ENCODE measurements at regions not wholly inside any gene's neighbourhood (a gene's known extent, or its start where the extent isn't known, plus 50 kb on each side); places are given as distances from the start of the nearest gene placed in this dataset.

DNA sequence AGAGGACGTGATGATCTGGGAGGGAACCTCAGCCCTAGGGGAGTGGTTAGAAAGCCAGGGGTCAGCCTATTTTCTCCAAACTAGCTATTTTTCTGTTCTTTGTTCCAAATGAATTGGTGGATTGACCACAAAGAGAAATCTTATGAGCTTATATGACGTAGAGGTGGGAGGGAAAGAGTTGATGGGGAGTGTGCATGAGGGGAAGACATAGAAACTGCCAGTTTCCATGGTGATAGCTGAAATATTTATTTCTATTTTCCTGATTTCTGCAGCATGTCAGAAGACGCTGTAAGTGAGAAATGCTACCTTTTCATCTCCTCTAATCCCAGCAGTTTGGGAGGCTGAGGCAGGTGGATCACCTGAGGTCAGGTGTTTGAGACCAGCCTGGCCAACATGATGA lies 51.4 kb upstream of the CISTR start:
- Histone ChIP-seq H3K27me3 (peaks cover 100% of the 10 kb centered on the region), H3K79me2 (ENCODE audit: low read depth) (no peaks in the 10 kb centered on the region), H3K4me1 (no peaks in the 10 kb centered on the region), H3K9ac (no peak overlapping the region), H3K4me2 (no peak overlapping the region), H2AFZ (replicated peaks) (no peak overlapping the region), H3K4me3 (no peak overlapping the region), H3F3A (ENCODE audit: low read depth) (no peaks in the 10 kb centered on the region), H3K36me3 (no peaks in the 10 kb centered on the region), H3K9me3 (ENCODE audit: low read depth) (no peaks in the 10 kb centered on the region), H3K27ac (no peak overlapping the region), H4K20me1 (ENCODE audit: low read depth) (no peaks in the 10 kb centered on the region)
- Mint-ChIP-seq H3K9me3 (no peaks in the 10 kb centered on the region), H3K4me1 (no peaks in the 10 kb centered on the region), H3K36me3 (no peaks in the 10 kb centered on the region), H3K4me3 (no peak overlapping the region), H3K27ac (no peak overlapping the region), H3K27me3 (ENCODE audit: insufficient read depth, low read depth) (peaks cover 13% of the 10 kb centered on the region)
- no peak for DNase-seq (ENCODE audit: low spot score)
- no peak for TF ChIP-seq EZH2phosphoT487 (IDR thresholded peaks at IDR 0.05)
- no peak for TF ChIP-seq CTCF (IDR thresholded peaks at IDR 0.05)
- no peak for TF ChIP-seq EZH2 (IDR thresholded peaks at IDR 0.05)

DNA sequence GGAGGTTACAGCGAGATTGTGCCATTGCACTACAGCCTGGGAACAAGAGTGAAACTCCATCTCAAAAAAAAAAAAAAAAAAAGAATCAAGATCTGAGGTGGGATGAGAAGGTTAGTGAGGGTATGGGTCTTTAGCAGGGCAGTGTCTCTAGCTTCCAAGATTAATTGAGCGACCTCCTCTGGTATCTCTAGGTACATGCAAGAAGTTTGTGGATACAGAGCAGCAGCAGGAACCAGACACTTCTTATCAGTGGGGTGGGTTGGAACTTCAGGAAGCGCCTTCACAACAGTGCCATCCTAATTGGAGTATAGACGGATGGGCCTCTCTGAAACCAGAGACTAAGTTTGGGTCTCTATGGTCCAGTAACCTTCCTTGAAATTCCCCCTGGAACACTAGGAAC lies 51.9 kb upstream of the CISTR start:
- H3K9me3 ChIP-seq (ENCODE audit: low read depth): no peaks in the 10 kb centered on the region
- no peaks in the 10 kb centered on the region for H3F3A ChIP-seq (ENCODE audit: low read depth)
- H3K9ac ChIP-seq: no peak overlapping the region
- no peak overlapping the region for H3K4me3 ChIP-seq
- Mint-ChIP-seq H3K4me1 (no peaks in the 10 kb centered on the region), H3K27me3 (ENCODE audit: insufficient read depth, low read depth) (peaks cover 14% of the 10 kb centered on the region), H3K27ac (no peak overlapping the region), H3K9me3 (no peaks in the 10 kb centered on the region), H3K36me3 (no peaks in the 10 kb centered on the region), H3K4me3 (no peak overlapping the region)
- H2AFZ ChIP-seq (replicated peaks): no peak overlapping the region
- DNase-seq (ENCODE audit: low spot score): no peak
- TF ChIP-seq EZH2phosphoT487 (IDR thresholded peaks at IDR 0.05): no peak
- no peak for TF ChIP-seq EZH2 (IDR thresholded peaks at IDR 0.05)
- no peak for TF ChIP-seq CTCF (IDR thresholded peaks at IDR 0.05)
- no peak overlapping the region for H3K27ac ChIP-seq
- peaks cover 100% of the 10 kb centered on the region for H3K27me3 ChIP-seq
- no peak overlapping the region for H3K4me2 ChIP-seq
- H3K79me2 ChIP-seq (ENCODE audit: low read depth): no peaks in the 10 kb centered on the region
- H3K4me1 ChIP-seq: no peaks in the 10 kb centered on the region
- H3K36me3 ChIP-seq: no peaks in the 10 kb centered on the region
- H4K20me1 ChIP-seq (ENCODE audit: low read depth): no peaks in the 10 kb centered on the region

DNA sequence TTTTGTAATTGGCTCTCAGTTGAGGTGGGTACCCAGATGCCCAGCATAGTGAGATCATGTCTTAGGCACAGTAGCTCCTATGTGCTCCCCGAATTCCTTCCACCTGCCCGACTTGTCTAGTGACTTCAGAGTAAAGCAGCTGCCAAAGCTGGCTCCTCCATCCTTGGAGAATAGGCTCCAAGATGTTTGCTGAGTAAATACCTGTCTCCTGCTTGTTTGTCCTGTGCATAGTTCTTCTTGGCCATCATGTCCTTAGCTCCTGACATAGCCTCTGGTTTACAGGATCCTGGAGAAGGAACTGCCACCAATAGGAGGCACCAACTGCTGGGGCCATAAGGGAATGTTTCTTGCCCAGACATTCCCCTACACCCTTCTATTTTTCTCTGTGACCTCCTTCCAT lies 52.6 kb upstream of the CISTR start:
- Mint-ChIP-seq H3K4me3 (no peak overlapping the region), H3K36me3 (no peaks in the 10 kb centered on the region), H3K4me1 (no peaks in the 10 kb centered on the region), H3K27ac (no peak overlapping the region), H3K27me3 (ENCODE audit: insufficient read depth, low read depth) (peaks cover 13% of the 10 kb centered on the region), H3K9me3 (no peaks in the 10 kb centered on the region)
- Histone ChIP-seq H3K4me2 (no peak overlapping the region), H3K27me3 (peaks cover 100% of the 10 kb centered on the region), H3K36me3 (no peaks in the 10 kb centered on the region), H3K4me1 (no peaks in the 10 kb centered on the region), H3K4me3 (no peak overlapping the region), H3K9me3 (ENCODE audit: low read depth) (no peaks in the 10 kb centered on the region), H3K79me2 (ENCODE audit: low read depth) (no peaks in the 10 kb centered on the region), H3K27ac (no peak overlapping the region), H3F3A (ENCODE audit: low read depth) (no peaks in the 10 kb centered on the region), H2AFZ (replicated peaks) (no peak overlapping the region), H3K9ac (no peak overlapping the region), H4K20me1 (ENCODE audit: low read depth) (no peaks in the 10 kb centered on the region)
- DNase-seq (ENCODE audit: low spot score): no peak
- TF ChIP-seq EZH2 (IDR thresholded peaks at IDR 0.05) (no peak), EZH2phosphoT487 (IDR thresholded peaks at IDR 0.05) (no peak), CTCF (IDR thresholded peaks at IDR 0.05) (no peak)

DNA sequence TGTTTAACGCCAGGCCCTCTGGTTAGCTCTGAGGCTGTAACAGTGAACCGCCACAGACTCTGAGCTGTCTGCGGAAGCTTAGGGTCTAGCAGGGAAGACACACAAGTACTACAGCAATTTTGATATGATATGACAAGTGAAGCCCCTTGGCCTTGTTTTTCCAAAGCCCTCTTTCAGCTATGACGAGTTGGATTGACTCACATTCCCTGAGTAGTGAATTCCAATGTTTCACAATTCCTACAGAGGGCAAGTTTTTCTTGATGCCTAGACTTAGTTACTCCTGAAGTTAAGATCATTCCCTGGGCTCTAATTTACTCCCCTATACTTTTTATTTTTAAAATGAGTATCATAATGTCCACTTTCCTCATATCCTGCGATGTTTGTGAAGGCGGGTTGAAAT lies 53.3 kb upstream of the CISTR start:
- H3K4me3 Mint-ChIP-seq: no peak overlapping the region

More for the DNA sequence above, 53.3 kb upstream of the CISTR start:
- Histone ChIP-seq H3K9ac (no peak overlapping the region), H3K27me3 (peaks cover 100% of the 10 kb centered on the region), H3K27ac (no peak overlapping the region), H3K4me1 (no peaks in the 10 kb centered on the region), H3K4me3 (no peak overlapping the region), H3K79me2 (ENCODE audit: low read depth) (no peaks in the 10 kb centered on the region), H2AFZ (replicated peaks) (no peak overlapping the region), H3K36me3 (no peaks in the 10 kb centered on the region), H4K20me1 (ENCODE audit: low read depth) (no peaks in the 10 kb centered on the region), H3K4me2 (no peak overlapping the region), H3K9me3 (ENCODE audit: low read depth) (no peaks in the 10 kb centered on the region), H3F3A (ENCODE audit: low read depth) (no peaks in the 10 kb centered on the region)
- DNase-seq (ENCODE audit: low spot score): no peak
- Mint-ChIP-seq H3K9me3 (no peaks in the 10 kb centered on the region), H3K4me1 (no peaks in the 10 kb centered on the region), H3K27me3 (ENCODE audit: insufficient read depth, low read depth) (peaks cover 13% of the 10 kb centered on the region), H3K27ac (no peak overlapping the region), H3K36me3 (no peaks in the 10 kb centered on the region)
- no peak for TF ChIP-seq EZH2 (IDR thresholded peaks at IDR 0.05)
- TF ChIP-seq EZH2phosphoT487 (IDR thresholded peaks at IDR 0.05): no peak
- TF ChIP-seq CTCF (IDR thresholded peaks at IDR 0.05): no peak

Data from neural progenitor cell (in vitro differentiated cells).